ENCODE measurements at regions not wholly inside any gene's neighbourhood (a gene's known extent, or its start where the extent isn't known, plus 50 kb on each side); places are given as distances from the start of the nearest gene placed in this dataset.

DNA sequence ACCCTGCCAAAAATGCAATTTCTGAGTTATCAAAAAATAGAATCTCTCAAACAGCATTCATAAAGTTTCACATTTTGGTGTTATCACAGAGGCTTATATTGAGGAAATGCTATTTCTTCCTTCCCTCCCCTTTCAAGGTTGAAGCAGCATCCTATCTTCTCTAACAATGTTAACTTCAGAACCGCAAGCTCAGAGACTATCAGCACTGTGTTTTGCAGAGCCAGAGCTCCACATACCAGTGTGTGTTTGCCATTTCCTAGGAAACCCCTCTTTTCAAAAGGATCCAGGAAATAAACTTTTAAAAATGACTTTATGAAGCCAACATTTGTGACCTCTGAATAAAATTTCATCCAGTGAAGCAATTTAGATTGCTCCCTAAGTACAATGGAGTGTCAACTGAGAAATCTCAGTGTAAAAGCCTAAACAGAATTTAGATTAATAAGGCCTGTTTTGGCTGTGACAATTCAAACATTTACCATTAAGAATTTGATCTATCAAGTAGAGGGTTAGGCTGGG, 332.6 kb downstream of the NOVA1 start:
- Histone ChIP-seq H3K9me3 (ENCODE audit: control insufficient read depth in 2 of 2, low read length in 2 of 2) (no peaks in the 10 kb centered on the region), H3K27ac (ENCODE audit: low read length) (no peak overlapping the region), H3K36me3 (ENCODE audit: control insufficient read depth in 2 of 2, insufficient read depth in 2 of 2, low read length in 2 of 2) (no peaks in the 10 kb centered on the region), H3K4me3 (ENCODE audit: low read length in 2 of 2) (no peak overlapping the region), H3K27me3 (ENCODE audit: control insufficient read depth in 1 of 2, insufficient read depth in 2 of 2, low read length in 2 of 2) (no peaks in the 10 kb centered on the region), H3K4me1 (ENCODE audit: control insufficient read depth, insufficient read depth, low read length) (no peaks in the 10 kb centered on the region), H3K9ac (ENCODE audit: low read length in 2 of 2) (no peak overlapping the region)

GRCh38 chr14:26261368-26262122, 336.3 kb downstream of the NOVA1 start:
- no peak overlapping the region for H3K4me3 ChIP-seq (ENCODE audit: low read length in 2 of 2)
- H3K27ac ChIP-seq (ENCODE audit: low read length): no peak overlapping the region
- no peaks in the 10 kb centered on the region for H3K36me3 ChIP-seq (ENCODE audit: control insufficient read depth in 2 of 2, insufficient read depth in 2 of 2, low read length in 2 of 2)
- no peaks in the 10 kb centered on the region for H3K9me3 ChIP-seq (ENCODE audit: control insufficient read depth in 2 of 2, low read length in 2 of 2)
- no peaks in the 10 kb centered on the region for H3K4me1 ChIP-seq (ENCODE audit: control insufficient read depth, insufficient read depth, low read length)
- no peaks in the 10 kb centered on the region for H3K27me3 ChIP-seq (ENCODE audit: control insufficient read depth in 1 of 2, insufficient read depth in 2 of 2, low read length in 2 of 2)
- no peak overlapping the region for H3K9ac ChIP-seq (ENCODE audit: low read length in 2 of 2)

DNA sequence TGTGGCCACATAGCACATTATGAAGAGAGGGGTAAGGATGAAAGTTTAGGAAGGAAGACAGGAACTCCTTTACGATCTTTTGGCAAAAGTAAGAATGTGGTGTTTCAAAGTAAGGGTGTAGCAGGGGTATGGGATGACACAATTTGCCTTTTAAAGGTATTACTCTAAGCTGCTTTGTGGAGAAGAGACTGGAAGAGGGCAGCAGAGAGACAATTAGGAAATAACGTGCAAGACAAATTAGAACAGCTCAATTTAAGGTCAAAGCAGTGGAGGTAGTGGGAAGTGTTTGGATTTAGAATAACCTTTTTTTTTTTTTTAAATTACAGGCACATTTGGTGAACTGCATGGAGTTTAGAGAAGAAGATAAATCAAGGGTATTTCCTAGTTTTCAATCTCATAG, 342.6 kb downstream of the NOVA1 start:
- H3K4me3 ChIP-seq (ENCODE audit: low read length in 2 of 2): no peak overlapping the region
- no peaks in the 10 kb centered on the region for H3K9me3 ChIP-seq (ENCODE audit: control insufficient read depth in 2 of 2, low read length in 2 of 2)
- no peaks in the 10 kb centered on the region for H3K27me3 ChIP-seq (ENCODE audit: control insufficient read depth in 1 of 2, insufficient read depth in 2 of 2, low read length in 2 of 2)
- H3K4me1 ChIP-seq (ENCODE audit: control insufficient read depth, insufficient read depth, low read length): no peaks in the 10 kb centered on the region
- H3K9ac ChIP-seq (ENCODE audit: low read length in 2 of 2): no peak overlapping the region
- H3K27ac ChIP-seq (ENCODE audit: low read length): no peak overlapping the region
- H3K36me3 ChIP-seq (ENCODE audit: control insufficient read depth in 2 of 2, insufficient read depth in 2 of 2, low read length in 2 of 2): no peaks in the 10 kb centered on the region

DNA sequence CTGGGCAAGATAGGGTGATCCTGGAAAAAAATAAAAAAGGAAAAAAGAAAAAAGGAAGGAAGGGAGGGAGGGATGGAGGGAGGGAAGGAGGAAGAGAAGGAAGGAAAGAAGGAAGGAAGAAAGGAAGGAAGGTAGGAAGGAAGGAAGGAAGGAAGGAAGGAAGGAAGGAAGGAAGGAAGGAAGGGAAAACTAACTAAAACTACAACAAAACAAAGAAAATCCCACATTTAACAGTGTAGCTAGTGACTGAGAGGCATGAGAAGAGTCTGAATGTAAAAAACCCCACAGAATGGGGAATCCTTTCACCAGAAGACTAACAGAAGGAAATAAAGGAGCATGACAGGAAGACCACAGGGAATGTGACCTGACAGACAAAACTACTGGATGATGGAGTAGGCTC, 345.7 kb downstream of the NOVA1 start:
- H3K27me3 ChIP-seq (ENCODE audit: control insufficient read depth in 1 of 2, insufficient read depth in 2 of 2, low read length in 2 of 2): no peaks in the 10 kb centered on the region
- no peak overlapping the region for H3K4me3 ChIP-seq (ENCODE audit: low read length in 2 of 2)
- H3K27ac ChIP-seq (ENCODE audit: low read length): no peak overlapping the region
- H3K9me3 ChIP-seq (ENCODE audit: control insufficient read depth in 2 of 2, low read length in 2 of 2): no peaks in the 10 kb centered on the region
- H3K9ac ChIP-seq (ENCODE audit: low read length in 2 of 2): no peak overlapping the region
- no peaks in the 10 kb centered on the region for H3K4me1 ChIP-seq (ENCODE audit: control insufficient read depth, insufficient read depth, low read length)
- no peaks in the 10 kb centered on the region for H3K36me3 ChIP-seq (ENCODE audit: control insufficient read depth in 2 of 2, insufficient read depth in 2 of 2, low read length in 2 of 2)

GRCh38 chr14:26233118-26233517, 364.7 kb downstream of the NOVA1 start:
- H3K36me3 ChIP-seq (ENCODE audit: control insufficient read depth in 2 of 2, insufficient read depth in 2 of 2, low read length in 2 of 2): no peaks in the 10 kb centered on the region
- no peak overlapping the region for H3K9ac ChIP-seq (ENCODE audit: low read length in 2 of 2)
- H3K27me3 ChIP-seq (ENCODE audit: control insufficient read depth in 1 of 2, insufficient read depth in 2 of 2, low read length in 2 of 2): no peaks in the 10 kb centered on the region
- H3K9me3 ChIP-seq (ENCODE audit: control insufficient read depth in 2 of 2, low read length in 2 of 2): no peaks in the 10 kb centered on the region
- no peak overlapping the region for H3K4me3 ChIP-seq (ENCODE audit: low read length in 2 of 2)
- no peak overlapping the region for H3K27ac ChIP-seq (ENCODE audit: low read length)
- no peaks in the 10 kb centered on the region for H3K4me1 ChIP-seq (ENCODE audit: control insufficient read depth, insufficient read depth, low read length)

GRCh38 chr14:26218861-26219260, 379.0 kb downstream of the NOVA1 start:
- no peak overlapping the region for H3K9ac ChIP-seq (ENCODE audit: low read length in 2 of 2)
- H3K4me1 ChIP-seq (ENCODE audit: control insufficient read depth, insufficient read depth, low read length): no peaks in the 10 kb centered on the region
- H3K4me3 ChIP-seq (ENCODE audit: low read length in 2 of 2): no peak overlapping the region
- H3K27ac ChIP-seq (ENCODE audit: low read length): no peak overlapping the region
- no peaks in the 10 kb centered on the region for H3K36me3 ChIP-seq (ENCODE audit: control insufficient read depth in 2 of 2, insufficient read depth in 2 of 2, low read length in 2 of 2)
- no peaks in the 10 kb centered on the region for H3K9me3 ChIP-seq (ENCODE audit: control insufficient read depth in 2 of 2, low read length in 2 of 2)
- no peaks in the 10 kb centered on the region for H3K27me3 ChIP-seq (ENCODE audit: control insufficient read depth in 1 of 2, insufficient read depth in 2 of 2, low read length in 2 of 2)

GRCh38 chr14:26217778-26218177, 380.1 kb downstream of the NOVA1 start:
- H3K27ac ChIP-seq (ENCODE audit: low read length): no peak overlapping the region
- H3K36me3 ChIP-seq (ENCODE audit: control insufficient read depth in 2 of 2, insufficient read depth in 2 of 2, low read length in 2 of 2): no peaks in the 10 kb centered on the region
- H3K9ac ChIP-seq (ENCODE audit: low read length in 2 of 2): no peak overlapping the region
- no peaks in the 10 kb centered on the region for H3K4me1 ChIP-seq (ENCODE audit: control insufficient read depth, insufficient read depth, low read length)
- no peak overlapping the region for H3K4me3 ChIP-seq (ENCODE audit: low read length in 2 of 2)
- H3K27me3 ChIP-seq (ENCODE audit: control insufficient read depth in 1 of 2, insufficient read depth in 2 of 2, low read length in 2 of 2): no peaks in the 10 kb centered on the region
- H3K9me3 ChIP-seq (ENCODE audit: control insufficient read depth in 2 of 2, low read length in 2 of 2): no peaks in the 10 kb centered on the region

- Histone ChIP-seq H3K36me3 (ENCODE audit: control insufficient read depth in 2 of 2, insufficient read depth in 2 of 2, low read length in 2 of 2) (no peaks in the 10 kb centered on the region), H3K9me3 (ENCODE audit: control insufficient read depth in 2 of 2, low read length in 2 of 2) (no peaks in the 10 kb centered on the region), H3K4me1 (ENCODE audit: control insufficient read depth, insufficient read depth, low read length) (no peaks in the 10 kb centered on the region), H3K27ac (ENCODE audit: low read length) (no peak overlapping the region), H3K27me3 (ENCODE audit: control insufficient read depth in 1 of 2, insufficient read depth in 2 of 2, low read length in 2 of 2) (no peaks in the 10 kb centered on the region), H3K4me3 (ENCODE audit: low read length in 2 of 2) (no peak overlapping the region), H3K9ac (ENCODE audit: low read length in 2 of 2) (no peak overlapping the region)
Measured at GRCh38 chr14:26216786-26217185, 381.0 kb downstream of the NOVA1 start.

GRCh38 chr14:26213846-26214575, 383.8 kb downstream of the NOVA1 start:
- no peaks in the 10 kb centered on the region for H3K9me3 ChIP-seq (ENCODE audit: control insufficient read depth in 2 of 2, low read length in 2 of 2)
- H3K9ac ChIP-seq (ENCODE audit: low read length in 2 of 2): no peak overlapping the region
- no peak overlapping the region for H3K4me3 ChIP-seq (ENCODE audit: low read length in 2 of 2)
- no peaks in the 10 kb centered on the region for H3K27me3 ChIP-seq (ENCODE audit: control insufficient read depth in 1 of 2, insufficient read depth in 2 of 2, low read length in 2 of 2)
- H3K27ac ChIP-seq (ENCODE audit: low read length): no peak overlapping the region
- no peaks in the 10 kb centered on the region for H3K36me3 ChIP-seq (ENCODE audit: control insufficient read depth in 2 of 2, insufficient read depth in 2 of 2, low read length in 2 of 2)
- H3K4me1 ChIP-seq (ENCODE audit: control insufficient read depth, insufficient read depth, low read length): no peaks in the 10 kb centered on the region

- no peak overlapping the region for H3K9ac ChIP-seq (ENCODE audit: low read length in 2 of 2)
- no peaks in the 10 kb centered on the region for H3K9me3 ChIP-seq (ENCODE audit: control insufficient read depth in 2 of 2, low read length in 2 of 2)
- H3K27me3 ChIP-seq (ENCODE audit: control insufficient read depth in 1 of 2, insufficient read depth in 2 of 2, low read length in 2 of 2): peaks cover 0 to 8% of the 10 kb centered on the region in 2 donors
- H3K4me1 ChIP-seq (ENCODE audit: control insufficient read depth, insufficient read depth, low read length): no peaks in the 10 kb centered on the region
- H3K4me3 ChIP-seq (ENCODE audit: low read length in 2 of 2): no peak overlapping the region
- H3K36me3 ChIP-seq (ENCODE audit: control insufficient read depth in 2 of 2, insufficient read depth in 2 of 2, low read length in 2 of 2): no peaks in the 10 kb centered on the region
- H3K27ac ChIP-seq (ENCODE audit: low read length): no peak overlapping the region
Measured at GRCh38 chr14:26209699-26210098, 388.1 kb downstream of the NOVA1 start.

DNA sequence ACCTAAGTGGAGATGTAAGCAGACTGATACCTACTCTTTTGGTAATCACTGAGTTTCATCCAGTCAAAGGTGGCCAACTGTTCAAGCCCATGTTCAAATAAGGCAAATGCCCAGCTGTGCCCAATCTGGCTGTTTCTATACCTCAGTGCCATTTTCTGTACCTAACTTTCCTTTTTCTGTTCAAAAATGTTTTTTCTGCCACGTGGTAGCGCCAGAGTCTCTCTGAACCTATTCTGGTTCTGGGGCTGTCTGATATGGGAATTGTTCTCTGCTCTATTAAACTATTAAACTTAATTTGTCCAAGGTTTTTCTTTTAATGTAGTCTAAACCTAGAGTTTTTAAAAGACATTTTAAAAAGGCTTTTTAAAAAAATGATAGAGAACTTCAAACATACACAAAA, 391.2 kb downstream of the NOVA1 start:
- Histone ChIP-seq H3K27me3 (ENCODE audit: control insufficient read depth in 1 of 2, insufficient read depth in 2 of 2, low read length in 2 of 2) (peaks cover 2 to 11% of the 10 kb centered on the region in 2 donors), H3K36me3 (ENCODE audit: control insufficient read depth in 2 of 2, insufficient read depth in 2 of 2, low read length in 2 of 2) (no peaks in the 10 kb centered on the region), H3K9ac (ENCODE audit: low read length in 2 of 2) (no peak overlapping the region)

More for the DNA sequence above, 391.2 kb downstream of the NOVA1 start:
- Histone ChIP-seq H3K9me3 (ENCODE audit: control insufficient read depth in 2 of 2, low read length in 2 of 2) (no peaks in the 10 kb centered on the region), H3K4me3 (ENCODE audit: low read length in 2 of 2) (no peak overlapping the region), H3K27ac (ENCODE audit: low read length) (no peak overlapping the region), H3K4me1 (ENCODE audit: control insufficient read depth, insufficient read depth, low read length) (no peaks in the 10 kb centered on the region)

Data from stomach smooth muscle (tissue), 2 donors.